GM12878 (cell line): ENCODE measurements at regions not wholly inside any gene's neighbourhood (a gene's known extent, or its start where the extent isn't known, plus 50 kb on each side); places are given as distances from the start of the nearest gene placed in this dataset.

Experiments
- ATF7 ChIP-seq: fragments of 450-650 bp; IDR thresholded peaks from 2 replicates; pipeline ENCODE4 v1.6.1; 2016; ENCODE audit warnings: low read depth, mild to moderate bottlenecking
- CBX5 ChIP-seq: sonication (generic); IDR thresholded peaks from 2 replicates; pipeline ENCODE4 v1.6.1; 2016; ENCODE audit warnings: low read depth, moderate library complexity, mild to moderate bottlenecking, inconsistent platforms
- HDGF ChIP-seq: fragments of 450-650 bp; IDR thresholded peaks from 2 replicates; pipeline ENCODE4 v1.6.1; 2016; ENCODE audit warnings: antibody characterized with exemption
- IRF3 ChIP-seq: fragments of 450-650 bp; IDR thresholded peaks from 2 replicates; pipeline ENCODE4 v1.6.1; 2014; ENCODE audit warnings: mild to moderate bottlenecking
- RUNX3 ChIP-seq: IDR thresholded peaks from 2 replicates; pipeline ENCODE4 v1.6.1; 2012; ENCODE audit warnings: low read length, inconsistent platforms
- TCF7 ChIP-seq: IDR thresholded peaks from 2 replicates; pipeline ENCODE4 v1.6.1; 2014; ENCODE audit warnings: antibody characterized with exemption, borderline replicate concordance
- TF ChIP-seq, protein P1 (sequence below), 3 experiments: IDR thresholded peaks in 2 of 3; conservative IDR thresholded peaks in 1 of 3; 2 replicates each; pipeline ENCODE4 v1.5.1; 2011; ENCODE audit warnings: low read depth in 3 of 3, low read length in 3 of 3, mild to moderate bottlenecking in 3 of 3, control low read depth in 2 of 3, moderate library complexity in 2 of 3, inconsistent platforms in 1 of 3, mixed read lengths in 1 of 3; ENCODE audit not compliant: control insufficient read depth in 2 of 3, insufficient read depth in 1 of 3; ENCODE audit errors: extremely low read depth in 1 of 3
- TF ChIP-seq, protein P2 (sequence below): fragments of 450-650 bp; IDR thresholded peaks from 2 replicates; pipeline ENCODE4 v1.6.1; 2017; ENCODE audit warnings: mild to moderate bottlenecking, moderate library complexity
- TF ChIP-seq, protein P3 (sequence below): fragments of 450-650 bp; conservative IDR thresholded peaks from 2 replicates; pipeline ENCODE4 v1.6.1; 2017; ENCODE audit warnings: mild to moderate bottlenecking, moderate library complexity

DNA sequence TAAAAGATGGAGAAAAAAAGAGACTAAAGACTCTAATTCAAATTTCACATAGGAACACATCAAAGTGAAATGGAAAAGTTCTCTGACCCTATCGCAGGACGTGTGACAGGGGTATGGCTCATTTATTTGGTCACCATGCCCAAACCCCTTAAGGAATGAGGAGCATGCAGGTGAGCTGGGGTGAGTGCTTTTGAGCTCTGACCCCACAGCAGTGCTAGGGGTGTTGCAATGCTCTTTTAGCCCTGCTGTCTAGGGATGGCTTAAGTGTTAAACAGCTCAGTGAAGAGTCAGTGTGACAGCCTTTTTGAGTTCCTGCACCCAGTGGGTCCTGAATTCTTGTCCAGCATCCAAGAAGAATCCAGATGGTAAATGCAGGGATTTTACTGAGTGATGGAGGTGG, 143.0 kb upstream of the ANKRD55 start (continued):
- TF ChIP-seq, protein P1, sequence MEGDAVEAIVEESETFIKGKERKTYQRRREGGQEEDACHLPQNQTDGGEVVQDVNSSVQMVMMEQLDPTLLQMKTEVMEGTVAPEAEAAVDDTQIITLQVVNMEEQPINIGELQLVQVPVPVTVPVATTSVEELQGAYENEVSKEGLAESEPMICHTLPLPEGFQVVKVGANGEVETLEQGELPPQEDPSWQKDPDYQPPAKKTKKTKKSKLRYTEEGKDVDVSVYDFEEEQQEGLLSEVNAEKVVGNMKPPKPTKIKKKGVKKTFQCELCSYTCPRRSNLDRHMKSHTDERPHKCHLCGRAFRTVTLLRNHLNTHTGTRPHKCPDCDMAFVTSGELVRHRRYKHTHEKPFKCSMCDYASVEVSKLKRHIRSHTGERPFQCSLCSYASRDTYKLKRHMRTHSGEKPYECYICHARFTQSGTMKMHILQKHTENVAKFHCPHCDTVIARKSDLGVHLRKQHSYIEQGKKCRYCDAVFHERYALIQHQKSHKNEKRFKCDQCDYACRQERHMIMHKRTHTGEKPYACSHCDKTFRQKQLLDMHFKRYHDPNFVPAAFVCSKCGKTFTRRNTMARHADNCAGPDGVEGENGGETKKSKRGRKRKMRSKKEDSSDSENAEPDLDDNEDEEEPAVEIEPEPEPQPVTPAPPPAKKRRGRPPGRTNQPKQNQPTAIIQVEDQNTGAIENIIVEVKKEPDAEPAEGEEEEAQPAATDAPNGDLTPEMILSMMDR (IDR thresholded peaks at IDR 0.05 in 2 of 3, conservative IDR thresholded peaks at IDR 0.05 in 1 of 3; ENCODE audit: control insufficient read depth in 2 of 3, extremely low read depth in 1 of 3, insufficient read depth in 1 of 3, low read depth in 3 of 3, low read length in 3 of 3): no peak
- no peak for TF ChIP-seq RUNX3
- TF ChIP-seq, protein P2, sequence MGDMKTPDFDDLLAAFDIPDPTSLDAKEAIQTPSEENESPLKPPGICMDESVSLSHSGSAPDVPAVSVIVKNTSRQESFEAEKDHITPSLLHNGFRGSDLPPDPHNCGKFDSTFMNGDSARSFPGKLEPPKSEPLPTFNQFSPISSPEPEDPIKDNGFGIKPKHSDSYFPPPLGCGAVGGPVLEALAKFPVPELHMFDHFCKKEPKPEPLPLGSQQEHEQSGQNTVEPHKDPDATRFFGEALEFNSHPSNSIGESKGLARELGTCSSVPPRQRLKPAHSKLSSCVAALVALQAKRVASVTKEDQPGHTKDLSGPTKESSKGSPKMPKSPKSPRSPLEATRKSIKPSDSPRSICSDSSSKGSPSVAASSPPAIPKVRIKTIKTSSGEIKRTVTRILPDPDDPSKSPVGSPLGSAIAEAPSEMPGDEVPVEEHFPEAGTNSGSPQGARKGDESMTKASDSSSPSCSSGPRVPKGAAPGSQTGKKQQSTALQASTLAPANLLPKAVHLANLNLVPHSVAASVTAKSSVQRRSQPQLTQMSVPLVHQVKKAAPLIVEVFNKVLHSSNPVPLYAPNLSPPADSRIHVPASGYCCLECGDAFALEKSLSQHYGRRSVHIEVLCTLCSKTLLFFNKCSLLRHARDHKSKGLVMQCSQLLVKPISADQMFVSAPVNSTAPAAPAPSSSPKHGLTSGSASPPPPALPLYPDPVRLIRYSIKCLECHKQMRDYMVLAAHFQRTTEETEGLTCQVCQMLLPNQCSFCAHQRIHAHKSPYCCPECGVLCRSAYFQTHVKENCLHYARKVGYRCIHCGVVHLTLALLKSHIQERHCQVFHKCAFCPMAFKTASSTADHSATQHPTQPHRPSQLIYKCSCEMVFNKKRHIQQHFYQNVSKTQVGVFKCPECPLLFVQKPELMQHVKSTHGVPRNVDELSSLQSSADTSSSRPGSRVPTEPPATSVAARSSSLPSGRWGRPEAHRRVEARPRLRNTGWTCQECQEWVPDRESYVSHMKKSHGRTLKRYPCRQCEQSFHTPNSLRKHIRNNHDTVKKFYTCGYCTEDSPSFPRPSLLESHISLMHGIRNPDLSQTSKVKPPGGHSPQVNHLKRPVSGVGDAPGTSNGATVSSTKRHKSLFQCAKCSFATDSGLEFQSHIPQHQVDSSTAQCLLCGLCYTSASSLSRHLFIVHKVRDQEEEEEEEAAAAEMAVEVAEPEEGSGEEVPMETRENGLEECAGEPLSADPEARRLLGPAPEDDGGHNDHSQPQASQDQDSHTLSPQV: no peak
- no peak for TF ChIP-seq ATF7
- TF ChIP-seq HDGF: no peak
- TF ChIP-seq, protein P3, sequence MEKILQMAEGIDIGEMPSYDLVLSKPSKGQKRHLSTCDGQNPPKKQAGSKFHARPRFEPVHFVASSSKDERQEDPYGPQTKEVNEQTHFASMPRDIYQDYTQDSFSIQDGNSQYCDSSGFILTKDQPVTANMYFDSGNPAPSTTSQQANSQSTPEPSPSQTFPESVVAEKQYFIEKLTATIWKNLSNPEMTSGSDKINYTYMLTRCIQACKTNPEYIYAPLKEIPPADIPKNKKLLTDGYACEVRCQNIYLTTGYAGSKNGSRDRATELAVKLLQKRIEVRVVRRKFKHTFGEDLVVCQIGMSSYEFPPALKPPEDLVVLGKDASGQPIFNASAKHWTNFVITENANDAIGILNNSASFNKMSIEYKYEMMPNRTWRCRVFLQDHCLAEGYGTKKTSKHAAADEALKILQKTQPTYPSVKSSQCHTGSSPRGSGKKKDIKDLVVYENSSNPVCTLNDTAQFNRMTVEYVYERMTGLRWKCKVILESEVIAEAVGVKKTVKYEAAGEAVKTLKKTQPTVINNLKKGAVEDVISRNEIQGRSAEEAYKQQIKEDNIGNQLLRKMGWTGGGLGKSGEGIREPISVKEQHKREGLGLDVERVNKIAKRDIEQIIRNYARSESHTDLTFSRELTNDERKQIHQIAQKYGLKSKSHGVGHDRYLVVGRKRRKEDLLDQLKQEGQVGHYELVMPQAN: no peak
- TF ChIP-seq IRF3: no peak
- no peak for TF ChIP-seq CBX5
- no peak for TF ChIP-seq TCF7
